OCI-LY1 (cell line): ENCODE measurements at regions not wholly inside any gene's neighbourhood (a gene's known extent, or its start where the extent isn't known, plus 50 kb on each side); places are given as distances from the start of the nearest gene placed in this dataset.
A peak's percentile ranks its signal among the peaks of the same experiment; 100 is the strongest.

Experiments used
- H2AFZ ChIP-seq: fragments of 200-600 bp; sonication (generic), shearing (Covaris generic); 2 replicates; pipeline ENCODE4 v1.6.0; 2014; ENCODE audit warnings: antibody characterized with exemption, mild to moderate bottlenecking, low read length
- H3F3A ChIP-seq: fragments of 200-600 bp; sonication (generic), shearing (Covaris generic); 2 replicates; pipeline ENCODE4 v1.6.0; 2014; ENCODE audit warnings: mild to moderate bottlenecking, antibody characterized with exemption, low read length, moderate library complexity; ENCODE audit not compliant: insufficient read depth
- H3K27ac ChIP-seq: fragments of 200-600 bp; sonication (generic); 2 replicates; pipeline ENCODE4 v1.5.1; 2014; ENCODE audit warnings: low read length, mixed run types, mild to moderate bottlenecking, low read depth; ENCODE audit not compliant: poor library complexity, severe bottlenecking
- H3K27me3 ChIP-seq: fragments of 200-600 bp; sonication (generic); 2 replicates; pipeline ENCODE4 v1.6.0; 2014; ENCODE audit warnings: antibody characterized with exemption, mild to moderate bottlenecking, low read length, moderate library complexity; ENCODE audit not compliant: insufficient read depth
- H3K36me3 ChIP-seq: fragments of 200-600 bp; sonication (generic); 2 replicates; pipeline ENCODE4 v1.6.1; 2014; ENCODE audit warnings: mild to moderate bottlenecking, antibody characterized with exemption, low read length, moderate library complexity, mixed read lengths; ENCODE audit not compliant: insufficient read depth
- H3K4me1 ChIP-seq: fragments of 200-600 bp; sonication (generic); 2 replicates; pipeline ENCODE4 v1.5.1; 2014; ENCODE audit warnings: mild to moderate bottlenecking, low read length, moderate library complexity; ENCODE audit not compliant: insufficient read depth, severe bottlenecking
- H3K4me2 ChIP-seq: fragments of 200-600 bp; sonication (generic), shearing (Covaris generic); 2 replicates; pipeline ENCODE4 v1.6.1; 2014; ENCODE audit warnings: low read length
- H3K4me3 ChIP-seq: fragments of 200-600 bp; sonication (generic); 2 replicates; pipeline ENCODE4 v1.5.1; 2014; ENCODE audit warnings: low read length, low read depth, mild to moderate bottlenecking, mixed read lengths; ENCODE audit not compliant: poor library complexity, severe bottlenecking
- H3K79me2 ChIP-seq: fragments of 200-600 bp; shearing (Covaris generic); 2 replicates; pipeline ENCODE4 v1.6.1; 2016; ENCODE audit warnings: mixed run types, low read length, mixed read lengths; ENCODE audit not compliant: insufficient read depth
- H3K9ac ChIP-seq: fragments of 200-600 bp; sonication (generic), shearing (Covaris generic); 2 replicates; pipeline ENCODE4 v1.6.1; 2014; ENCODE audit warnings: mild to moderate bottlenecking, low read length, mixed read lengths
- H3K9me2 ChIP-seq: fragments of 200-600 bp; sonication (generic), shearing (Covaris generic); 2 replicates; pipeline ENCODE4 v1.6.1; 2014; ENCODE audit warnings: low read depth, mild to moderate bottlenecking, low read length, mixed read lengths
- H3K9me3 ChIP-seq: fragments of 200-600 bp; shearing (Covaris generic); 2 replicates; pipeline ENCODE4 v1.6.1; 2014; ENCODE audit warnings: low read length, mixed read lengths
- H4K20me1 ChIP-seq: fragments of 200-600 bp; sonication (generic), shearing (Covaris generic); 2 replicates; pipeline ENCODE4 v1.6.0; 2016; ENCODE audit warnings: mild to moderate bottlenecking, low read length; ENCODE audit not compliant: insufficient read depth
- CTCF ChIP-seq: fragments of 200-600 bp; sonication (generic), shearing (Covaris generic); IDR thresholded peaks from 2 replicates; pipeline ENCODE4 v1.5.1; 2017; ENCODE audit warnings: mild to moderate bottlenecking, antibody characterized with exemption, low read length, moderate library complexity, mixed read lengths
- EZH2 ChIP-seq: fragments of 200-600 bp; sonication (generic), shearing (Covaris generic); IDR thresholded peaks from 2 replicates; pipeline ENCODE4 v1.8.0; 2017; ENCODE audit warnings: borderline replicate concordance, mixed run types, mild to moderate bottlenecking, antibody characterized with exemption, low read length, moderate library complexity, mixed read lengths

GRCh38 chr1:163406772-163407171, 85.0 kb downstream of the NUF2 start:
- Histone ChIP-seq H3K9ac (no peak overlapping the region), H3K27ac (no peak overlapping the region), H3K4me2 (no peak overlapping the region), H3F3A (no peaks in the 10 kb centered on the region), H3K4me3 (no peak overlapping the region), H3K9me3 (no peaks in the 10 kb centered on the region), H4K20me1 (no peaks in the 10 kb centered on the region), H3K9me2 (no peaks in the 10 kb centered on the region), H3K27me3 (no peaks in the 10 kb centered on the region), H2AFZ (no peak overlapping the region), H3K79me2 (no peaks in the 10 kb centered on the region), H3K4me1 (peaks cover 34% of the 10 kb centered on the region), H3K36me3 (no peaks in the 10 kb centered on the region)
- no peak for TF ChIP-seq EZH2
- no peak for TF ChIP-seq CTCF

GRCh38 chr1:163408262-163408661, 86.5 kb downstream of the NUF2 start:
- no peak overlapping the region for H3K27ac ChIP-seq
- no peak overlapping the region for H3K4me2 ChIP-seq
- H3K4me1 ChIP-seq: peaks cover 43% of the 10 kb centered on the region
- H3K27me3 ChIP-seq: no peaks in the 10 kb centered on the region
- H3K79me2 ChIP-seq: no peaks in the 10 kb centered on the region
- no peak for TF ChIP-seq CTCF
- TF ChIP-seq EZH2: no peak
- no peaks in the 10 kb centered on the region for H3K9me3 ChIP-seq
- H3K9me2 ChIP-seq: no peaks in the 10 kb centered on the region
- no peaks in the 10 kb centered on the region for H3K36me3 ChIP-seq
- no peak overlapping the region for H3K4me3 ChIP-seq
- no peaks in the 10 kb centered on the region for H3F3A ChIP-seq
- no peak overlapping the region for H2AFZ ChIP-seq
- H4K20me1 ChIP-seq: no peaks in the 10 kb centered on the region
- H3K9ac ChIP-seq: no peak overlapping the region

GRCh38 chr1:163410073-163410999, 88.6 kb downstream of the NUF2 start:
- H3K9me3 ChIP-seq: no peaks in the 10 kb centered on the region
- peak overlapping the region; percentile 31 for H3K4me2 ChIP-seq
- H3K4me3 ChIP-seq: no peak overlapping the region
- peak overlapping the region; percentile 24; the same call in 1 of the 2 replicates for H3K9ac ChIP-seq
- peaks cover 63% of the 10 kb centered on the region for H3K4me1 ChIP-seq
- no peaks in the 10 kb centered on the region for H3K79me2 ChIP-seq
- no peaks in the 10 kb centered on the region for H3K36me3 ChIP-seq
- H4K20me1 ChIP-seq: no peaks in the 10 kb centered on the region
- H3K27ac ChIP-seq: peak overlapping the region; percentile 89
- no peaks in the 10 kb centered on the region for H3K27me3 ChIP-seq
- peak overlapping the region; percentile 3 for H2AFZ ChIP-seq
- no peak for TF ChIP-seq EZH2
- peak; percentile 87 for TF ChIP-seq CTCF
- no peaks in the 10 kb centered on the region for H3K9me2 ChIP-seq
- no peaks in the 10 kb centered on the region for H3F3A ChIP-seq
